WI38 (cell line): ENCODE measurements at regions not wholly inside any gene's neighbourhood (a gene's known extent, or its start where the extent isn't known, plus 50 kb on each side); places are given as distances from the start of the nearest gene placed in this dataset.

Experiments
- H3K4me3 ChIP-seq: 2 replicates; pipeline ENCODE4 v1.5.1; 2011; ENCODE audit warnings: low read depth, mild to moderate bottlenecking, control low read depth, low read length
- CTCF ChIP-seq: IDR thresholded peaks from 2 replicates; pipeline ENCODE4 v1.5.1; 2012; ENCODE audit warnings: low read depth, mild to moderate bottlenecking, control low read depth, low read length

- no peak overlapping the region for H3K4me3 ChIP-seq
- TF ChIP-seq CTCF, result no peak
These were observed 419.5 kb upstream of the ARGLU1 start for GRCh38 chr13:106987427-106987785.

GRCh38 chr13:106986687-106987426, 418.9 kb upstream of the ARGLU1 start:
- no peak for TF ChIP-seq CTCF
- H3K4me3 ChIP-seq, result no peak overlapping the region

GRCh38 chr13:106986033-106986484, 418.1 kb upstream of the ARGLU1 start:
- TF ChIP-seq CTCF, result no peak

GRCh38 chr13:106985481-106985880, 417.5 kb upstream of the ARGLU1 start:
- H3K4me3 ChIP-seq, result no peak overlapping the region
- no peak for TF ChIP-seq CTCF

More at GRCh38 chr13:106986033-106986484, 418.1 kb upstream of the ARGLU1 start:
- no peak overlapping the region for H3K4me3 ChIP-seq

- H3K4me3 ChIP-seq, result no peak overlapping the region
- no peak for TF ChIP-seq CTCF
These were observed 413.1 kb upstream of the ARGLU1 start for GRCh38 chr13:106981051-106981450.

- TF ChIP-seq CTCF, result no peak
- no peak overlapping the region for H3K4me3 ChIP-seq
These were observed 399.5 kb upstream of the ARGLU1 start for GRCh38 chr13:106967391-106967790.

GRCh38 chr13:106963151-106963550, 395.2 kb upstream of the ARGLU1 start:
- H3K4me3 ChIP-seq, result no peak overlapping the region
- TF ChIP-seq CTCF, result no peak
